ENCODE measurements at regions not wholly inside any gene's neighbourhood (a gene's known extent, or its start where the extent isn't known, plus 50 kb on each side); places are given as distances from the start of the nearest gene placed in this dataset.

DNA sequence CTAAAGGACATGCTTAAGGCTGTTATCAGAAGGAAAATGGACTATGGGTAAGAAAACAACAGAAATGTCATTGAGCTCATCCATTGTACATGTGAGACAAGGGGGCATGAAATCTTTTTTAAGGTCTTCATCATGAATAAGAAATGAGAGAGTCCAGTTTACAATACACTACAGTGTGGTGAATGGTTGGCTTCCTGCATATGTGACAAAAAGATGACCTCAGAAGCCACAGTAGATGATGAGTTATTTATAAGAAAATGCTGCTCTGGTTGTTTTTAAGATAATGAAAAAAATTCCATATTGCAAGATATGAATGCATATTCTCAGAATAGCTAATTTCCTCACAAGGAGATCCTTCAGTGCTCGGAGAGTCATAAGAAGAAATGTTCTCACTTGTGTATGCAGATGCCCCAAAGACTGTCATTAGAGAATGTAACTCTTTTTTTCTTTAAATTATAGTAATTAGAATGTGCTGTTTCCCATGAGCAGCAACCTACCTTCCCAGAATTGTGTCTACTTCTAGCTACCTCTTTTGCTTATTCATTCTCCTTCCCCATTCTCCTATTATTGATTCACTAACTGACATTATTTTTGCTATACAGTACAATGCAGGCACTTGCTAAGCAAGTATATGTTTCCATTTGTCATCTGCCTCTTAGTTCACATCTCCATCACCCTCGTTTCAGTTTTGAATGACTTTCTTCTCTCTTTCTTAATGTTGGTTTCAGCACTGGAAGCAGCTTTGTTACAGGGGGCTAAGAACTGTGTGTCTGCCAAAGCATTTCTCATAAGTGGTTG is 152.0 kb upstream of the PEX5L start:
- peak; percentile 12 for DNase-seq

DNA sequence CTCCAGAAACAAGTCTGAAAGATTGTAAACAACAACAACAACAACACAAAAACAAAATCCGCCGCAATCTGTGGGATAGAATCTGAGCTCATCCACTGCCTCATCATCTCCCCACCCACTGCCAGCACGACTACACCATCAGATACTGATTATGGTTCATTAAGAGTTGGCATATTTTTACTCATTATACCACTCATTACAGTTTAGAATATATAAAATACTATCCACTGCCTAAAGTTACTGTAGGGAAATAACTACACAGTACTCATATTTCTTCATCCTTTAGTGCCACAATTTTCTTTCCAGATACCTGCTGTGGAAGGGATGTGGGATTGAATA is 152.5 kb upstream of the PEX5L start:
- DNase-seq = no peak

DNA sequence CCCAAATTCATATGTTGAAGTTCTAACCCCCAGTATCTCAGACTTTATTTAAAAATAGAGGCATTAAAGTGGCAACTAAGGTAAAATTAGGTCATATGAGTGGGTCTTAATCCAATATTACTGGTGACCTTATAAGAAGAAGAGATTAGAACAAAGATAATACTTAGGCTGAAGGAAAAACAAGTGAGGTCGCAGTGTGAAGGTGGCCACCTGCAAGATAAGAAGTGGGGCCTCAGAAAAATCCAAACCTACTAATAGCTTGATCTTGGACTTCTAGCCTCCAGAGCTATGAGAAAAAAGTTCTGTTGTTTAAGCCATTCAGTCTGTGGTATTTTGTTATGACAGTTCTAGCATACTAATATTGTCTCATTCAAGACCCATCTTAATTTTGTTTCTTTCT is 159.9 kb upstream of the PEX5L start:
- DNase-seq = no peak

DNA sequence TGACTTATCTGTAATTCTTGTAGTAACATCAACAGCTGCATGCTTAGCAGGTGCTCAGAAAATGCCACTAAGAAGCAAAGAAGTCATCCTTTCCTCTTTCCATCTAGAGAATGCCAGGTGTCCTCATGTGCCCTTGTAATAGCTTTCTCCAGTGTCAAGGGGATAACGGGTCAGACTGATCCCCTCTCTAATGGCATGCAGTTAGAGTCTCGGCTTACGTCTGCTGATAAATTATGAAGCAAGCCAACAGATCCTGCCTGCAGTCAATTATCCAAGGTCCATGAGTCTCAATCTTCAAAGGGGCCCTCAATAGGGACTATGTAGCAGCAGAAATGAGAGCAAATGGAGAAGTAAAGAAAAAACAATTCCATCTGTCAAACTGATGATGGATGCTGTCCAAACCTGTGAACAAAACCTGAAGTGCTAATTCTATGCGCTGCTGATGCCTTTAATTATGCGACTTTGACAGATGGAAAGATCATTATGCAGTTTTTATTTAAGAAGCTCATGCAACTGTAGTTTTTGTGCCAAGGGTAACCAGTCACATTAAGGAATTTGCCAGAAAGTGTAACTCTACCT is 162.8 kb upstream of the PEX5L start:
- DNase-seq = no peak

DNA sequence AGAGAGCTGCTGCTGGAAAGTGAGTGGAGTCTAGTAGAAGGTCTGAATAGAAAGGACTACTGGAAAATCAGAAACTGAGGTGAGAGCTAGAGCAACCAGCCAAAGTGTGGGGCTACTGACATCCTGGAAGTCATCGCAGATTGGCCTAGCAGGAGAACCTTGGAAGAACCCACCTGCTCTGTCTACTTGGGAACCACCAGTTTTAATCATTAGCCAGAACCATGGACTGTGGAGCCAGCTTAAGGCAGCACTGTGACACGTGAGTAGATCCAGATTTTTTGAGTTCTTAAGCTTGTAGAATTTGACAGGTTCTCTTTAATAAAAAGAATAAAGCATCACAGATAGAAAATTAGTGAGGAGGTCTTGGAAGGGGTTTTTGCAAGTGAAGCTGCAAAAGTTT is 179.1 kb upstream of the PEX5L start:
- DNase-seq = no peak

DNA sequence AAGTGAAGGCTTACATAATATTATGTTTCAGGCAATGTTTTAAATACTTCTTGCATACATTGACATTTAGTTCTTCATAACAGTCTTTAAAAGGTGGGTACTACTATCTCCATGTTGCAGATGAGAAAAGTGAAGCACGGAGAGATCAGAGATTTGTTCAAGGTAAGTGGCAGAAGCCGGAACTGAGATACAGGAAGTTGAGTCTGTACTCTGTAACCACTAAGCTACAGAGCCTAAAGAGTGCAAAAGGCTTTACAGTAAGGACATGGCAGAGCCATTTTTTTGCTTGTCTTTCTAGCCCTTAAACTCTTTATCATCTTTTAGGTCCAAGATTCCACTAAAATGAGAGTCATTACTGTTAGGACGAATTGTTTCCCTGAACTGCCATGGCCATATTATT is 186.5 kb upstream of the PEX5L start:
- no peak for DNase-seq

DNA sequence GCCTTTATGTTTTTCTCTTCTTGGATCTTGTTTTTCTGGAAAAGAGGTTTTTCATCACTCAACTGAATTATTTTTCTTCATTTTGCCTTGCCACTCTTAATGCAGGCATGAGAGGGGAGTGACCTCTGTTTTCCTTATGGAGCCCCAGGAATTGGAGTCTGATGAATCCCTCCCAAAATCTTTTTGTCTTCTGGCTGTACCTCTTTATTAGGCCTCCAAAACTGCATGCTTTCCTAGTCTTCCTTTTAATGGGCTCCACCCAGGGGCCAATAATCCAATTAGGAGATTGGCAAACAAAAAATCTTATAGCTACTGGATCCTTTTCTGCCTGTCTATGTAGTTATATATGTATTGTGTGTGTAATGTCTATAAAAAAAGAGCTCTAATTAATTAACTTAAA is 192.4 kb upstream of the PEX5L start:
- no peak for DNase-seq

DNA sequence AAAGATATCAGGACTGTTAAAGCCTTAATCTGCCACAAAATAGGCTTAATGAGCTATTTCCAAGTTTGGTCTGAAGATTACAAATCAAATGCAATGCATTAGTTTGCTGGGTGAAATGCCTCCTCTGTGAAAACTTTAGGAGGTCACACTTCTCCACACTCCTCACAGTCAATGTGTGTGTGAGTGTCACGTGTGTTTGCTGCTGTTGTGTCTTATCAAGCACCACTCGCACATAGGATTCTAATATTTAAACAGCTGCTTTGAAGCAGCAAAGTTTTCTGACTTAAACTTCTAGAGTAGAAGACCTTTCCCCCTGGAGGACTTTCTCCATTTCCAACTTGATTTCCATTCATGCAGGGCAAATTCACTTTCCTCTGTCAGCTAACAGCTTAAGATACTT is 203.2 kb upstream of the PEX5L start:
- DNase-seq = no peak

DNA sequence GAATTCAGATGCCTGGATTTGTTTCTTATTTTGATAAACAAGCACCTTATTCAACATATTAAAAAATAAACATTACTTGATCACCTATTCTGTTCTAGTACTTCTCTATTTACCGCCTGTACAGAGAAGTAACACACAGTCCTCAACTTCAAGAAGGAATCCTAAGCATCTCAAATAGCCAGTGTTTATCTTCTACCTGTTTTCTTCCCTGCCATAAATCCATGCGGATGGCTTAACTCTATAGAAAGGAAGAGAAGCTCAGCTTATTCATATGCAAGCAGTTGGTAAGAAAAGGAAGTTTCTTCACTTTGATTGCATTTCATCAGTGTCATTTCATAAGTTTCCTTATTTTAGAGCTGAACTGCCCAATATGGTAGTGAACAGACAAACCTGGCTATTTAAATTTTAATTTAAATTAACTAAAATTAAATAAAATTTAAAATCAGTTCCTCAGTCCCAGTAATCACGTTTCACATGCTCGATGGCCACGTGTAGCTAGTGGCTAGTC is 210.0 kb upstream of the PEX5L start:
- no peak for DNase-seq

DNA sequence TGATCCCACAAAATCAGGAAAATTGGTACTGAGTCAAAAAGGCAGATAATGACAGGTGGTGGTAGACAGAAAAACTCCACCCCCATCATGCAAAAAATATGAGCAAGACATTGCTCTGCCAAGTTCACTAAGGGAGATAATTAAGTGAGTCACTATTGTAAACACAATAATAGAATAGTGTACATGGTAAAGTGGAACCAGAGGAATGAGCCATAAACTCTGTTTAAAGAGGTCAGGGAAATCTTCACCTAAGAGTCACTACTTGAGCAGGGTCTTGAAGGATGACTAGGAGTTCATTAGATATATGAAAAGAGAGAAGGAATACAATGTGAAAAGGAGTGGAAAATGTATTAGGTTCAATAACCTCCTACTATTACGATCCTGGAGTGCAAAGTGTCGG is 213.4 kb upstream of the PEX5L start:
- peak; percentile 63 for DNase-seq

DNA sequence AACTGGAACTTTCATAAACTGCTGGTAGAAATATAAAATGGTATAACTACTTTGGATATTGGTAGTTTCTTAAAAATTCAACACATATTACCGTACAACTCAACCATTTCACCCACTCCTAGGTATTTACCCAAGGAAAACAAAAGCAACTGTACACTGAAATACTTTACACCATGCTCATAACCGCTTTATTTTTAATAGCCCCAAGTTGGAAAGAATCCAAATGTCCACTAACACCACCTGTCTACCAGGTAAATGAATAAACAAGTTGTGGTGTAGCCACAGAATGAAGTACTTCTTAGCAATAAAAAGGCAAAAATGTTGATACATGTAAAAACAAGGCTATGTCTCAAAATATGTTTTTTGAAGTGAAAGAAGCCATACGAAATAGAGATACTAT is 215.9 kb upstream of the PEX5L start:
- no peak for DNase-seq

DNA sequence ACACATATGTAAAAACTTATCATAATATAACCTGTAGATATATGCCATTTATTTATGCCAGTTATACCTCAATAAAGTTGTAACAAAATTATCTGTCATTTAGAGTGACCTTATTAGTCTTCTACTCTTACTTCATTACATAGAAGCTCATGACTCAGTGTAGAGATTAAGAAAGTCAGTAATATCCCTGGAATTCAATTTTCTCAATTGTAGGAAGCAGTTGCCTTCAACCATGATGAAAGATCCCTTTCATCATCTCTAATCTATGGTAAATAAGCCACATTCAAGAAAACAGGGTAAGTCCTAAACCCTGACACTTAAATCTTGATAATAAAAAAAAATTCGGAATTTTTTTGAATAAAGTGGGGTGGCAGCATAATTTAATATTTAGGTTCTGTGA is 216.5 kb upstream of the PEX5L start:
- DNase-seq = no peak

DNA sequence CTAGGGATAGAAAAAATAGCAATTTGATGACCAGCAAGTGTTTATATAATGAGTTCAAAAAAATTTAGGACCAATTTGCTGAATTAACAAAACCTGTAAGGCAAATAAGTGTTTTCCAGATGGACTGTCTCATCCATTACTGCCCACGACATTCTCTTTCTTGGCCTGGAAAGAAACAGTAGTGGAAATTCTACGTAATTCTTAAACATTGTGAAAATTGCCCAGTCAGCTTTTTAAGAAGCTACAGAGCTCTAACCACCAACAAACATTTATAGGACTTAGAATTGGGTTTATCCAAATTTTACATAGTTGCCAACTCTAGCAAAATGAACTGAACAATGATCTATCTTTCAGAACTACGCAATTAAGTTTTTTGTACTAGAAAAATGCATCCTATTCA is 227.7 kb upstream of the PEX5L start:
- DNase-seq = no peak

DNA sequence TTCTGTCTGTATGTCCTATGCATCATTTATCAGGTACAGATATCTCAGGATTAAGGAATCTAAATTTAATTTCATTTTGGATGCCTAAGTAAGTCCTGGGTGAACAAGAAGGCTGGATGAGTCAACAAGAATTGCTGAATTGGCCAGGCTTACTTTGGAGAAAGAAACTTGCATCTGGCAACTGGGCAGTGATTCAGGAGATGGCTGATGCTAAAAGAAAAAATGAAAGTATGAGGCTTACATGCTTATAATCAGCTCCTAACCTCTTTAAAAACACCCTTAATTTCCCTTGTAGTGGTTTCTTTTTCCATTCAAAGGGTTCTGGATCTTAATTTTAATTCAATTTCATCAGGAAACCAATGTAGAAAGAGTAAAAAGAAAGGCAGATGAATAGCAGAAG is 228.8 kb upstream of the PEX5L start:
- peak; percentile 70 for DNase-seq

DNA sequence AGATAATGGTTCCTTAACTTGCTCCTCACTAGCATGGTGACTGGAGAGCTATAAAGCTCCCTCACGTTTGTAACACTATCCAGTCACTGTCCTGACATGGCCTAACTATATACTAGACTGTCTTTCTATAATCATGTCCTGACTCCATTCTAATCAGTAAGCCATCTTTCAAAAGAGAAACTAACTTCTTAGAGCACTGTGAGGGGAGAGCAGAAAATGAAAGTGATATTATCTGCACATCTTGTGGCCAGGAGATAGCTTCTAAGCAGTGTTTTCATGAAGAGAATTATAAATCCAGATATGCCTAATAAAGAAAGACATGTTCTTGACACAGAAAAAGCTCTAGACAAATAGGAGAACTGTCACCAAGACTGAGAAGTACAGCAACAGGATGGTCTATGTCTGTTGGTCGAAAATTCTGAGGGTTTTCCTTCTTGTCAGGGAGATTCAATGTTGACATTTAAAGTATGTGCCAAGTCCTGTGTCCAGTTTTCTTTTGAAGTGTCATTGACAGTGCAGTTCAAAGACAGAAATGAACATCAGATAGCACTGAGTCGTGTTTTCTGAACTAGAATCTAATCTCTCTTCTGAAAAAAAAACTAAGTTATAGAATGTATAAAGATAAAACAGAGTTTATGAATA is 230.6 kb upstream of the PEX5L start:
- no peak for DNase-seq

DNA sequence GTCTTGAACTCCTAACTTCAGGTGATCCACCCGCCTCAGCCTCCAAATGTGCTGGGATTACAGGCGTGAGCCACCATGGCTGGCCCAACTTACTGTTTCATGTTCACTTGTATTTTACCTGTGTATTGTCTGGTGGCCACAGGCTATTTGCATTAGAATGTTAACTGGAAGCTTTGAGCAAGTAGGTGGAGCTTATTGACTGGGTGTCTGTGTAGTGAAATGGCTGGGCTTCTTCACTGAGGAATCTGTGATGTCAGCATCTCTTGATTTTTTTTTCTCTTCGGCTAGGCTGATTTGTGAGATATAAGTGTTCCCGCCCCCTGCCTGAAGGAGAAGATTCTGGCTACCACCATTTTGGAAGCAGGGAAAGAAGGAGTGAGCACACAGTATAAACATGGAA is 237.8 kb upstream of the PEX5L start:
- no peak for DNase-seq

DNA sequence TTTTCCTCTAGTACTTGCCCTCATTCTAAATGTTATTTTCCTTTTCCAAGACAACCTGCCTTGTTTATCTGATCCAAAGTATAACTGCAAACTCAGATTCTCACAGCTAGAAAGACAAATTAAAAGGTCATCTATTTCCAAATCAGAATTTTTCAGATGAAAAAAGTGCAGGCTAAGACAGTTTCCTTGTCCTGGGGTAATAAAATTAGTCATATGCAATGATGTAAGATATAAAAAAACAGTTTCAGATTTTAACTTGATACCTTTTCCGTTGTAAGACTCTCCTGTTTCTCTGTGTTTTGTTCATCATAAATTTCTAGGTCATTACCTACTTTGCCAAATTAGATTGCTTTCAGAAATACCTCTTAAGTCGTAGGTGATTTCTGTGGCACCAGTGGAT is 238.4 kb upstream of the PEX5L start:
- DNase-seq = no peak

DNA sequence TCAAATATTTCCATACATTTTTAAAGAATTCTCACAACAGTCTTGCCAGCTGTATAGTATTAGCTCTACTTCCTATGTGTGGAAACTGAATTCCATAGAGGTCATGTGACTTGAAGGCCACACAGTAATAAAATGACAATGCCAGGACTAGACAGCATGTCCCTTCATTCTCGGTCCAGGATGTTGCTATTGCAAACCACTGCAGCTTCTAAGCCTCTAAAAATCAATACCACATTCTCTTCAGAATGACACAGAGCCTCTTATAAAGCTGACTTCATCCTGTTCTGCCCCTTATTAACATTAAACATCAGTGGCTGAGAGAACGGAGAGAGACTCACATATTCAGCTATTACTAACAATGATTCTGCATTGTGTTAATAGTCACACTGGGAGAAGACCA is 240.3 kb upstream of the PEX5L start:
- peak; percentile 78 for DNase-seq

DNA sequence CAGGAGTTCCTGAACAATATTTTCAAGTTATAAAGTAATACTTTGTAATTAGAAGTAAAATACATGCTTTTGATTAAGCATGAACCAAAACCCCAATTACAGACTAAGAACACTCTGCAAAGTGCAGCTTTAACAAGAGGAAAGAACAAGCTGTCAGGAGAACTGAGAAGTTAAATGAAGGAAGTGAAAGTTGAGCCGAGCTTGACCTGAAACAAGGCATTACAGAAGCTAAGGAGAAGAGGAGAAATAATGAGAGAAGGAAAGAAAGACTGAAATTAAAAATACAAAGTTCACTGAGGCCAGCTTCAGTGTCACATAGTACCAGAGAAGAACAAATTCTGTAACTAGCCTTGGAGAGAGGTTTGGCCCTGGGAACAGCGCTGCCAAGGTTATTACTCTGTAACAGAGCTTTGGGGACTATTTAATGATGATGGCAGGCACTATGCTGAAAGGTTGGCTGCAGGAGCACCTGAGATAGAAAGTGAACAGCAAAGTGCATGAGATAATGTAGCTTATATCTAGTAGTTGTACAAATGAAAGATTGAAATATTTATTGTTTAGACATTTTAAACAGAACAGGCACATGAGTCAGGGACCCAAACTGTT is 241.9 kb upstream of the PEX5L start:
- no peak for DNase-seq

DNA sequence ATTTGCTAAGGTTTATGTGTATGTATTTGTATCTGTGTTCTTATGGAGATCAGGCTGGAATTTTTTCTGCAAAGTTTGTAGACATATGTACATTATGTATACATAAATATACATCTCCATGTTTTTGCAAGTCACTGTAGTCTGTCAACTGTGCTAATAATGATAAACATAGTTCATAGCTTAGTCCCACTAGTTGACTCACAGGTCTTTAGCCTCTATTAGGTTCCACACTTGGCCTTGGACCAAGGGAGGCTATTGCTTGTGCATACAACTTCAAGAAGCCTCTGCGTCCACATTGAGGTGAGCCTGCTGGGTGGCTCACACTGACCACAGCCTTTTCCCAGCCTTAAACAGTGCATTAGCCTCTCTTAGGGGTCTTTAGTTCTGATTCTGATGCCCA is 243.8 kb upstream of the PEX5L start:
- peak; percentile 70 for DNase-seq

DNA sequence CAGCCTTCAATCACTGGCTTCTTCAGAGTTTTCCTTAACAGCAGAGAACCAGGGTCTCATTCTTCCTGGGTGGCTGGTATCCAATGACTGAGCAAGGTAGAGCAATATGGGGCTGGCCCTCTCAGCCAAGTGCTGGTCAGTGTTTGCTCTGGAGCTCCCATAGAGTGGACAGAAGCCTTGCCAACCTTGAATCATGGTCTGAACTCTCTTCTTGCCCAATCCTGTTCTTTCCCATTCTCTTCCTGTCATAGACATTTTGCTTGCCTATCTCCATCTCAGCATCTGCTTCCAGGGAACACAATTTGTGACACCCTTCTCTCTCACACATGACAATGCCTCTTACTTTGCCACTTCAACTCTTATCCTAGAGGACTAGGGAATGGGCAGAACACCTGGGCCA is 245.6 kb upstream of the PEX5L start:
- no peak for DNase-seq

DNA sequence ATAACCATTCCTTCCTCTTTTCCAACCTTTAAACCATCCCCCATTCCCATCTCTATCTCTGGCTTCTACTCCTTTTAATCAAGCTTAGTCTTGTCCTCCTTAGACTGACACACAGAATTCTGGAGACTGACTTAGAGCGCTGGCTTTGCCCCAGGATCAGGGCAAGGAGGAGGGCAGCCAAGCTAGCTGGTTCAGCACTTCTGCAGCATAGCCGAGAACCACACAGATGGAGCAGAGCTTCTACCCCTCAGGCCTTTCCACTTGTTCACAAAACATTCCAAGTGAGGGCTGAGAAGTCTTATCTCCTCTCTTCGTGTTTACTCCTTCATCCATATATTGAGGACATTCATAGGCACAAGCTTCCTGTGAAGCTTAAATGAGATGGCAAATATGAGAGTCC is 246.5 kb upstream of the PEX5L start:
- no peak for DNase-seq

DNA sequence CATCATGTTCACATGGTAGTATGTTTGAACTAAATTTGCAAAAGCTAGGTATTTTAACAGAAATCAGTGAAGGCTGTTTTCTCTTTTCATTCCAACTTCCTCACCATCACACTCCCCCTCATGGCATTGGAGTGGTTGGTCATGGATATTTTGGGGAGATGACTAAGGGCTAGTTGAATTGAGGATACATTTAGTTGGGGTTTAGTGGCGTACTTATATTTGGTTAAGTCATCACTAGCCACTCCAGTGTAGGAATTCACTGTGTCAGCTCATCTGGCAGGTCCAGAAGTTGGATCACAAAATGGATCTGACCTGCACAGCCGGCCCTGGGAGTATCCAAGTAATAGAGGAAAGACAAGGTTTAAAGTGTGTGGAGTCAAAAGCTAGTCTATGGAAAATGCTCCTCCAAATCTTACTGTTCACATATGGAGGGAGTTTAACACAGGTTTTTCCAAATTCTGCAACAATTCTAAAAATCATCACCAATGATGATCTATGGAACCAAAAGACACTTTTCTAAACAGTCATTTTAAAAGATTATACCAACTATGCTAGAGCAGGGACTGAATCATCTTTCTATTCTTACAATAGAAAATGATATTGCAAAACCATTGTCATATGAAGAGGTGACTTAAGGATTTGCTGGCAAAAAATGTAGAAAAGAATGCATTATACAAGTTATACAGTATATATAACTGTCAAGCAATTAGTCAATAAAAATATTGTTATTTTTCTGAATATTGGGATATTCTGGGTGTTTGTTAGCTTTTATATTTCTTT is 247.8 kb upstream of the PEX5L start:
- DNase-seq = peak; percentile 72

Data from fibroblast of skin of right biceps (primary cell).